Caco-2 (cell line): ENCODE measurements at regions not wholly inside any gene's neighbourhood (a gene's known extent, or its start where the extent isn't known, plus 50 kb on each side); places are given as distances from the start of the nearest gene placed in this dataset.
"Not testable (repeated sequence)": the region's sequence is repeated elsewhere in the genome, so short reads cannot be mapped to it uniquely, and the experiment has no call there.

Source experiments
- BruUV-seq: library from RNA; stranded (reverse); fragments of 400-500 nt; replicated peaks from 2 replicates; lab custom pipeline; 2021; lab: Mats Ljungman, UMichigan
- CTCF ChIA-PET: fragments of 300-600 bp; sonication (Branson Sonifier 250); formaldehyde crosslinking; loops from one replicate; lab custom pipeline; 2022; ENCODE audit warnings: antibody characterized with exemption; lab: Charles Lee
- POLR2A ChIA-PET: fragments of 300-600 bp; sonication (Branson Sonifier 250); formaldehyde crosslinking; loops from one replicate; lab custom pipeline; 2022; ENCODE audit warnings: antibody characterized with exemption; lab: Charles Lee
- DNase-seq, 2 experiments: peaks; one replicate each; pipeline versions ENCODE4 v3.0.0 to v3.0.0-alpha.2; 2020 to 2022
- H3K27me3 ChIP-seq: replicated peaks from 2 replicates; pipeline ENCODE4 v1.6.0; 2011; ENCODE audit warnings: low read length; ENCODE audit not compliant: control insufficient read depth, insufficient read depth
- H3K36me3 ChIP-seq: 2 replicates; pipeline ENCODE4 v1.5.1; 2011; ENCODE audit warnings: low read length; ENCODE audit not compliant: control insufficient read depth, insufficient read depth
- H3K4me1 ChIP-seq: fragments of 250-450 bp; sonication (Bioruptor Pico); 2 replicates; pipeline ENCODE4 v1.5.1; 2020; ENCODE audit warnings: mild to moderate bottlenecking
- H3K4me3 ChIP-seq: 2 replicates; pipeline ENCODE4 v1.5.1; 2011; ENCODE audit warnings: low read depth, mild to moderate bottlenecking, control low read depth, low read length
- H3K9me3 ChIP-seq: fragments of 250-450 bp; sonication (Bioruptor Pico); 2 replicates; pipeline ENCODE4 v1.5.1; 2020; ENCODE audit warnings: mild to moderate bottlenecking, moderate library complexity
- H3K27ac Mint-ChIP-seq: one replicate; pipeline ENCODE4 v1.8.0; 2022; ENCODE audit warnings: mixed read lengths; ENCODE audit not compliant: unreplicated experiment
- H3K27me3 Mint-ChIP-seq: one replicate; pipeline ENCODE4 v1.8.0; 2022; ENCODE audit warnings: mixed read lengths; ENCODE audit not compliant: insufficient read depth, unreplicated experiment
- H3K36me3 Mint-ChIP-seq: one replicate; pipeline ENCODE4 v1.8.0; 2022; ENCODE audit warnings: mild to moderate bottlenecking, mixed read lengths; ENCODE audit not compliant: insufficient read depth, unreplicated experiment
- H3K4me1 Mint-ChIP-seq: one replicate; pipeline ENCODE4 v1.8.0; 2022; ENCODE audit warnings: low read depth, mixed read lengths; ENCODE audit not compliant: unreplicated experiment
- H3K4me3 Mint-ChIP-seq: one replicate; pipeline ENCODE4 v1.8.0; 2022; ENCODE audit warnings: mild to moderate bottlenecking, moderate library complexity, mixed read lengths; ENCODE audit not compliant: unreplicated experiment
- H3K9me3 Mint-ChIP-seq: one replicate; pipeline ENCODE4 v1.8.0; 2022; ENCODE audit warnings: mixed read lengths; ENCODE audit not compliant: unreplicated experiment
- CTCF ChIP-seq, 2 experiments: fragments of 200-600 bp in 1 of 2; IDR thresholded peaks; 1 replicate in 1 of 2; 2 replicates in 1 of 2; pipeline versions ENCODE4 v1.5.1 to v1.8.0; 2011 to 2022; ENCODE audit warnings: antibody characterized with exemption in 1 of 2, control low read depth in 1 of 2, inconsistent platforms in 1 of 2, low read depth in 1 of 2, low read length in 1 of 2, mild to moderate bottlenecking in 1 of 2, moderate library complexity in 1 of 2; ENCODE audit not compliant: insufficient read depth in 1 of 2, severe bottlenecking in 1 of 2, unreplicated experiment in 1 of 2
- intact Hi-C: fragments of 100-400 bp; cut with micrococcal nuclease; formaldehyde crosslinking; loops from one replicate; pipeline ENCODE4 v1.10.0; 2022; ENCODE audit not compliant: unreplicated experiment

GRCh38 chr6:73983367-73983766, 287.4 kb downstream of the CD109 start:
- H3K4me1 Mint-ChIP-seq: no peaks in the 10 kb centered on the region
- no peak for TF ChIP-seq CTCF (IDR thresholded peaks at IDR 0.05; ENCODE audit: insufficient read depth in 1 of 2, low read depth in 1 of 2, low read length in 1 of 2, severe bottlenecking in 1 of 2, unreplicated experiment in 1 of 2)
- peaks cover 4% of the 10 kb centered on the region; the same call in 1 of the 2 replicates for H3K4me1 ChIP-seq
- H3K27me3 ChIP-seq: no peaks in the 10 kb centered on the region
- H3K9me3 Mint-ChIP-seq: no peaks in the 10 kb centered on the region
- POLR2A ChIA-PET: no interaction called here
- CTCF ChIA-PET: no interaction called here
- H3K4me3 Mint-ChIP-seq: no peak overlapping the region
- no peaks in the 10 kb centered on the region for H3K36me3 ChIP-seq
- intact Hi-C loops: no loop called here
- no peak overlapping the region for H3K4me3 ChIP-seq
- no peaks in the 10 kb centered on the region for H3K36me3 Mint-ChIP-seq
- DNase-seq: no peak
- H3K9me3 ChIP-seq: no peaks in the 10 kb centered on the region
- no TSS peak for BruUV-seq
- no peak overlapping the region for H3K27ac Mint-ChIP-seq
- no peaks in the 10 kb centered on the region for H3K27me3 Mint-ChIP-seq

GRCh38 chr6:73980096-73980495, 284.1 kb downstream of the CD109 start:
- Mint-ChIP-seq H3K4me3 (no peak overlapping the region), H3K4me1 (no peaks in the 10 kb centered on the region)

GRCh38 chr6:73978330-73978729, 282.3 kb downstream of the CD109 start:
- Histone ChIP-seq H3K27me3 (no peaks in the 10 kb centered on the region), H3K9me3 (no peaks in the 10 kb centered on the region), H3K36me3 (no peaks in the 10 kb centered on the region), H3K4me1 (peaks cover 1% of the 10 kb centered on the region; the same call in 1 of the 2 replicates), H3K4me3 (no peak overlapping the region)
- intact Hi-C loops: no loop called here
- Mint-ChIP-seq H3K36me3 (no peaks in the 10 kb centered on the region), H3K4me1 (no peaks in the 10 kb centered on the region), H3K9me3 (peaks cover 17% of the 10 kb centered on the region), H3K4me3 (no peak overlapping the region), H3K27me3 (no peaks in the 10 kb centered on the region), H3K27ac (no peak overlapping the region)
- ChIA-PET POLR2A (no interaction called here), CTCF (no interaction called here)
- TF ChIP-seq CTCF (IDR thresholded peaks at IDR 0.05; ENCODE audit: insufficient read depth in 1 of 2, low read depth in 1 of 2, low read length in 1 of 2, severe bottlenecking in 1 of 2, unreplicated experiment in 1 of 2): no peak
- DNase-seq: no peak
- no TSS peak for BruUV-seq

More at GRCh38 chr6:73980096-73980495, 284.1 kb downstream of the CD109 start:
- no peaks in the 10 kb centered on the region for H3K36me3 ChIP-seq
- no peaks in the 10 kb centered on the region for H3K9me3 ChIP-seq
- intact Hi-C loops: no loop called here
- H3K9me3 Mint-ChIP-seq: peaks cover 17% of the 10 kb centered on the region
- H3K36me3 Mint-ChIP-seq: no peaks in the 10 kb centered on the region
- POLR2A ChIA-PET: no interaction called here
- no peaks in the 10 kb centered on the region for H3K27me3 Mint-ChIP-seq
- no peaks in the 10 kb centered on the region for H3K27me3 ChIP-seq
- BruUV-seq: no TSS peak
- DNase-seq: no peak
- H3K4me3 ChIP-seq: no peak overlapping the region
- H3K4me1 ChIP-seq: peaks cover 4% of the 10 kb centered on the region; the same call in 1 of the 2 replicates
- TF ChIP-seq CTCF (IDR thresholded peaks at IDR 0.05; ENCODE audit: insufficient read depth in 1 of 2, low read depth in 1 of 2, low read length in 1 of 2, severe bottlenecking in 1 of 2, unreplicated experiment in 1 of 2): no peak
- H3K27ac Mint-ChIP-seq: no peak overlapping the region
- CTCF ChIA-PET: no interaction called here

GRCh38 chr6:73972518-73972917, 276.5 kb downstream of the CD109 start:
- H3K27ac Mint-ChIP-seq, H3K4me1 Mint-ChIP-seq, H3K36me3 Mint-ChIP-seq, POLR2A ChIA-PET, H3K9me3 ChIP-seq, H3K4me3 ChIP-seq, H3K4me1 ChIP-seq, DNase-seq, H3K4me3 Mint-ChIP-seq, H3K27me3 Mint-ChIP-seq, intact Hi-C loops, CTCF ChIA-PET, BruUV-seq, H3K36me3 ChIP-seq, H3K27me3 ChIP-seq: not testable (repeated sequence)
- H3K9me3 Mint-ChIP-seq: peaks cover 17% of the 10 kb centered on the region
